ENCODE measurements at regions not wholly inside any gene's neighbourhood (a gene's known extent, or its start where the extent isn't known, plus 50 kb on each side); places are given as distances from the start of the nearest gene placed in this dataset.
"Not testable (repeated sequence)": the region's sequence is repeated elsewhere in the genome, so short reads cannot be mapped to it uniquely, and the experiment has no call there.

DNA sequence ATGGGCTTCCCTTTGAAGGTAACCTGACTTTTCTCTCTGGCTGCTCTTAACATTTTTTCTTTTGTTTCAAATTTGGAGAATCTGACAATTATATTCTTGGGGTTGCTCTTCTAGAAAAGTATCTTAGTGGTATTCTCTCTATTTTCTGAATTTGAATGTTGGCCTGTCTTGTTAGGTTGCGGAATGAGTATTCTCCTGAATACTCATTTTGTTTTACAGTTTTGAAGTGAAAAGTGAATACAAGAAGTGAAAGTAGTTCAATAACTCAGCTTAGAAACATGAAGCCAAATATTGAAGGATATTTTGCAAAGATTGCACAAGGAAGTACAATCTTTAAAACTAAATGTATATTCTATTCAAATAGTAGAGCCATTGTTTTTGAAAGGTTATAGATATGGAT is 120.2 kb upstream of the MAP3K4 start:
- H3K4me3 Mint-ChIP-seq = no peak overlapping the region
- H3K4me1 Mint-ChIP-seq (ENCODE audit: low read depth) = no peaks in the 10 kb centered on the region
- no peak overlapping the region for H3K27ac Mint-ChIP-seq
- H3K27me3 Mint-ChIP-seq = no peaks in the 10 kb centered on the region
- no peaks in the 10 kb centered on the region for H3K36me3 Mint-ChIP-seq (ENCODE audit: low read depth)
- intact Hi-C loops (cut with micrococcal nuclease) = no loop called here
- H3K9me3 Mint-ChIP-seq = peaks cover 11% of the 10 kb centered on the region

DNA sequence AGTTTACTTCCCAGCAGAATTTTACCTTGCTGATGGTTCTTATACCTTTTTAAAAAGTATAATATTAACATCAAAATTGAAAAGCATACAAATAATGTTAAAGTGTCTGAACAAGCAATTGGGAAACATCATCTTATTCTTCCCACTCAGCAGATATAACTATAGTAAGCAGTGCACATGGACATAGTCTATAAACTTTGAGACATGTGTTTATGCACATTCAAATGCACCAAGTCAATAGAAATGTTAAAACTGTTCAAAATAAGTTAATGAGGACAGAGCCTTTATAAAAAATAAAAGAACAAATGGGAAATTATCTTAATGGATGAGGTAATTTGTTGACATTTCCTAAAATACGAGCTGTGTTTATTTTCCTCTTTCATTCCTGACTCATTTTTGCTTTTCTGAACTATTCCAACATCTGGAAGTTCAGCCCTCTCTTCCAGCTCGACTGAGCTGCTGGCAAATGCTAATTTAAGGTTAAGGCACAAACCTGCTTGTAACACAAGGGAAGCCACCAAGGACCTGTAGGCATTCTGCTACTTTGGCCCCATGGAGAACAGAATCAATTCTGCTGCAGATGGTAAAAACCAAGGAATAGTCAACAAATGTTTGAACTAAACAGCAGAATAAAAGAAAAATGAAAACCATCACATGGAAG is 110.3 kb upstream of the MAP3K4 start:
- Mint-ChIP-seq H3K27ac (no peak overlapping the region), H3K4me3 (no peak overlapping the region), H3K9me3 (no peaks in the 10 kb centered on the region), H3K27me3 (no peaks in the 10 kb centered on the region), H3K4me1 (ENCODE audit: low read depth) (no peaks in the 10 kb centered on the region), H3K36me3 (ENCODE audit: low read depth) (no peaks in the 10 kb centered on the region)
- intact Hi-C loops (cut with micrococcal nuclease) = no loop called here

DNA sequence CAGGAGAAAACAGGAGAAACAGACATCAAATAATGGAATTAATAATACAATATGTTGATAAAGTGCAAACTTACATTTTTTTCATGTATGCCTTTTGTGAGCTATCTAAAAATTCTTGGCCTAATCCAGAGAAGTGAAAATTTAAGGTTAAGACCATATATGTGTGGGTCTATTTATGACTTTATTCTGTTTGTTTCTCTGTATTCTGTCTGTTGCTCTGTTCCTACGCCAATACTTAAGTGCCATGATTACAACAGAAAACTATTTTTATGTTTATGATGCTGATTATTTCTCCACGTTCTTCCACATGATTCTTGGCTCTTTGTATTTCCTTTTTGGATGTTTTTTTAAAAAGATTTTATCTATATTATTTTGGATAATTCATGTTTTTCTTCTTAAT is 109.6 kb upstream of the MAP3K4 start:
- no peaks in the 10 kb centered on the region for H3K36me3 Mint-ChIP-seq (ENCODE audit: low read depth)
- H3K4me1 Mint-ChIP-seq (ENCODE audit: low read depth) = no peaks in the 10 kb centered on the region
- no peak overlapping the region for H3K27ac Mint-ChIP-seq

DNA sequence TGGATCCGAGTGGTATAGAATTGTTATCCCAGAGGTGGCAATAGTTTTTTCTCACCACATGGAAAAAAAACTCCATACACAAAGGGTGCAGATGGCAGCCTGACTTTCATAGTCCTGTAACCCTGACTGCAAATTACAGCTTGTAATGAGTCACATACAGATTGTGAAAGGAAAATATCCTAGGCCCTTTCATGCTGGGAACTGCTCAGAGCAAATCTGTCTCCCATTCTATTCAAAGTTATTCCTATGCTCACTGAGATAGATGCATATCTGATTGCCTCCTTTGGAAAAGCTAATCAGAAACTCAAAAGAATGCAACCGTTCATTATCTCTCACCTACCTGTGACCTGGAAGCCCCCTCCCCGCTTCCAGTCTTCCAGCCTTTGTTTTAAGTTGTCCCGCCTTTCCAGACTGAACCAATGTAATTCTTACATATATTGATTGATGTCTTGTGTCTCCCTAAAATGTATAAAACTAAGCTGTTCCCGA is 108.7 kb upstream of the MAP3K4 start:
- H3K27me3 Mint-ChIP-seq = no peaks in the 10 kb centered on the region
- no peaks in the 10 kb centered on the region for H3K36me3 Mint-ChIP-seq (ENCODE audit: low read depth)
- no peaks in the 10 kb centered on the region for H3K9me3 Mint-ChIP-seq
- no peaks in the 10 kb centered on the region for H3K4me1 Mint-ChIP-seq (ENCODE audit: low read depth)
- intact Hi-C loops (cut with micrococcal nuclease) = no loop called here
- H3K4me3 Mint-ChIP-seq = no peak overlapping the region
- H3K27ac Mint-ChIP-seq = no peak overlapping the region

More for the DNA sequence above, 109.6 kb upstream of the MAP3K4 start:
- Mint-ChIP-seq H3K4me3 (no peak overlapping the region), H3K9me3 (no peaks in the 10 kb centered on the region), H3K27me3 (no peaks in the 10 kb centered on the region)
- intact Hi-C loops (cut with micrococcal nuclease) = no loop called here

DNA sequence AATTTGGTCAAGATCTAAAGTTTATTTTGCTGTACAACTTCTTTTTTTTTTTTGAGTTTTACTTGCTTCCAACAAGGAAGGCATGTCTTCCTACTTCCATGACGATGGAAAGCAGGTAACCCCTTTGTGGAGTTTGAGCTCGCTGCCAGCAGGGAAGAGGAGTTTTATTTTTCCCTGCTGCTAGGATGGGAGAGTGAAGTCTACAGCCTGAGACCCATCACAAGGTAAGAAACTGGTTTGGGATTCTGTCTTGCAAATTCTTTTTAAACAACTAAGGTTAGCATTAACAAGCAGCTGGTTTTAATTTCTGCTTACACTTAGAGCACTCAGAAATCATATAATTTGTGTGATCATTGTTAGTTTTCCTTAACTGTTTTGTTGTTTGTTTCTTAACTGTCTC is 108.0 kb upstream of the MAP3K4 start:
- no peak overlapping the region for H3K27ac Mint-ChIP-seq
- intact Hi-C loops (cut with micrococcal nuclease) = no loop called here

DNA sequence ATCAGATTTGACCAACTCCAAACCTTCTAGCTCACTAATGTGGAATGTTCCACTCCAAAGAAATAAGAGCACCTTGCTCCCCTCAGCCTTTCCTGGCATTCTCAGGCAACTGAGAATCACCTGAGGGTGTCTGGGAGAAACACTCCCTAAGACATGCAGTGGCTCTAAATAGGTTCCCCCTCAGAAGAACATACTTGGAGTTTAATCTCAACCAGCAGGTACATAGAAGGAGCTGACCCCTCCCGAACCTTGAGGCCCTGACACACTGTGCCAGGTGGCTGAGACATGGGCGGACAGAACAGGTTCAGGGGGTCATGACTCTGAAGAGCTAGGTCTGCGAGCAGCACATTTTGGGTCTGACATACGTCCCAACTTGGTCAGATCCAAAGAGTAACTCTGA is 107.6 kb upstream of the MAP3K4 start:
- Mint-ChIP-seq H3K27me3 (no peaks in the 10 kb centered on the region), H3K9me3 (no peaks in the 10 kb centered on the region), H3K36me3 (ENCODE audit: low read depth) (no peaks in the 10 kb centered on the region), H3K4me1 (ENCODE audit: low read depth) (no peaks in the 10 kb centered on the region), H3K27ac (no peak overlapping the region), H3K4me3 (no peak overlapping the region)
- intact Hi-C loops (cut with micrococcal nuclease) = no loop called here

More for the DNA sequence above, 108.0 kb upstream of the MAP3K4 start:
- Mint-ChIP-seq H3K4me3 (no peak overlapping the region), H3K9me3 (no peaks in the 10 kb centered on the region), H3K27me3 (no peaks in the 10 kb centered on the region), H3K4me1 (ENCODE audit: low read depth) (no peaks in the 10 kb centered on the region), H3K36me3 (ENCODE audit: low read depth) (no peaks in the 10 kb centered on the region)

DNA sequence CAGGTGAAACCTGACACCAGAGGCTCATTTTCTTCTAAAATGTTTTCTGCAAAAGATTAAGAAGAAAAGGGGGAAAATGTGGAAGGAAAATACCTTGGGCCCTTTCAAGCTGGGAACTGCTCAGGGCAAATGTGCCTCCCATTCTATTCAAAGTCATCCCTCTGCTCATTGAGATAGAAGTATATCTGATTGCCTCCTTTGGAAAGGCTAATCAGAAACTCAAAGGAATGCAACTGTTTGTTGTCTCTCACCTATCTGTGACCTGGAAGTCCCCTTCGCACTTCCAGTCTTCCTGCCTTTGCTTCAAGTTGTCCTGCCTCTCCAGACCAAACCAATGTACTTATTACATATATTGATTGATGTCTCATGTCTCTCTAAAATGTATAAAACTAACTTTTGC is 102.4 kb upstream of the MAP3K4 start:
- H3K27me3 Mint-ChIP-seq; H3K27ac Mint-ChIP-seq; H3K4me1 Mint-ChIP-seq (ENCODE audit: low read depth); intact Hi-C loops (cut with micrococcal nuclease); H3K9me3 Mint-ChIP-seq; H3K4me3 Mint-ChIP-seq; H3K36me3 Mint-ChIP-seq (ENCODE audit: low read depth): not testable (repeated sequence)

DNA sequence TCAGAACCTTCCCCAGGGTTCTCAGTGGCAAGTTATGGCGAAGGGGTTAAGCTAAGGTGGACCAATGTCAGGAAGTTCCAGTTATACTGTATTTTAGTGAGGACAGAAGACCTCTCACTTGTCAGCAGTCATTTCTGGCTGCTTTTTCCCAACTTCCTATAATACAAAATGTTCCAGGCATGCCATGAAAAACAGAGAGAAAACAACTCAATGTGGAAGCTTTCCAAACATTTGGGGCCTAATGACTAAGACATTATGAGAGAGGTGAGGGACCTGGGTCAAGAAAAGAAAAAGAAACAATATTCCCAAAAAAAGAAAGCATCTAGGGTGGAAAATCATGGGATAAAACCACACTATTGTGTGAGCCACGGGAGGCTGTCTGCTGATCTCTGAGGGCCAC is 99.9 kb upstream of the MAP3K4 start:
- intact Hi-C loops (cut with micrococcal nuclease) = no loop called here
- H3K27me3 Mint-ChIP-seq = no peaks in the 10 kb centered on the region
- no peak overlapping the region for H3K4me3 Mint-ChIP-seq
- H3K4me1 Mint-ChIP-seq (ENCODE audit: low read depth) = no peaks in the 10 kb centered on the region
- no peaks in the 10 kb centered on the region for H3K9me3 Mint-ChIP-seq
- no peaks in the 10 kb centered on the region for H3K36me3 Mint-ChIP-seq (ENCODE audit: low read depth)
- no peak overlapping the region for H3K27ac Mint-ChIP-seq

DNA sequence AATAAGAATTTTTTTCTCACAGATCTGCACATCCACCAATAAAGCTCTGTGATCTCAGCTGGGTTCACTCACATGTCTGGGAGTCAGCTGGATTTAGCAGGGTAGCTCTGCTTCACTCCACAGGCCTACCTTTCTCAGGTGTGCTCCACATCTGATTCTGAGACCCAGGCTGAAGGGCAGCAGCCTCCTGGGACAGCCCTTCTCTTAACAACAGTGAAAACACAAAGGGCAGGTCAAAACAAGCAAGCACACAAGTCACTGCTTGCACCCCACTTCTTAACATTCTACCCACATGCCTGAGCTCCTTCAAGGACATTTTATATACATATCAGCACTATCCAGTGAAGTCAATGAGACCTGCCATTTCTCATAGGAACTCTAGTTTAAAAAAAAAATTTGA is 96.0 kb upstream of the MAP3K4 start:
- H3K4me1 Mint-ChIP-seq (ENCODE audit: low read depth) = no peaks in the 10 kb centered on the region
- H3K36me3 Mint-ChIP-seq (ENCODE audit: low read depth) = no peaks in the 10 kb centered on the region
- no peaks in the 10 kb centered on the region for H3K9me3 Mint-ChIP-seq
- H3K4me3 Mint-ChIP-seq = no peak overlapping the region
- intact Hi-C loops (cut with micrococcal nuclease) = no loop called here
- H3K27ac Mint-ChIP-seq = no peak overlapping the region
- no peaks in the 10 kb centered on the region for H3K27me3 Mint-ChIP-seq

DNA sequence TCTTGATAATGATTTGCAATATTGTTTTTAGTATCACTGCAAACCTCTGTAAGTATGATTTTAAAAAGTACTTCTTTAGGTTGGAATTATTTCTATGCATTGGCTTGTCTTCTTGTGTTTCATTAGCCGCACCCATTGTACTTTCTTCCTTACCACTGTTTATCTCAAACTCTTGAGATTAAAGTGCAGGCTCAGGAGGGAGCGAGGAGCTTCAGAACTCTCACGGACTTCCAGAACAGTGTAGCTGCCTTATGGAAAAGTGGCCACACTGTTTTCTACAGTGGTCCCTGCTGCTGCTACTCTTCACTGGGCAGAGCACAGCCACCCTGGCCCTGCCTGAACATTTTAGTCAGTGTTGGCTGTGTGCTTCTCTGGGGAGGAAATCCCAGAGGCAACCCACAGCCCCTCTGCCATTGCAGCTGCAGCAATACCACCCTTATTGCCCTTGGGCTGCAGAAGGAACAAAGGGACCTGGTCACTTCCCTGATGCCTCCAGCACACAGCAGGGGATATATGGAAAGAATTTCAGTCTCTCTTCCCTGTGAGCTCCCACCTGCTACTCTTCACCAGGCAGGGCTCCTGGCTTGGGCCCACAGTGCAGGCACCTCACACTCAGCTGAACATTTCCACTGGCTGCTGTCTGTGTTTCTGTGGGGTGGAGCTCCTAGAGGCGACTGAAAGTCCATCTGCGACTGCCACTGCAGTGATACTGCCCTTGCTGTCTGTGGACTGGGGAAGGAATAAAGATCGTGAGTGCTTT is 91.7 kb upstream of the MAP3K4 start:
- H3K27ac Mint-ChIP-seq = no peak overlapping the region
- H3K9me3 Mint-ChIP-seq = peaks cover 8% of the 10 kb centered on the region
- intact Hi-C loops (cut with micrococcal nuclease) = no loop called here
- no peaks in the 10 kb centered on the region for H3K27me3 Mint-ChIP-seq
- no peak overlapping the region for H3K4me3 Mint-ChIP-seq
- no peaks in the 10 kb centered on the region for H3K36me3 Mint-ChIP-seq (ENCODE audit: low read depth)
- H3K4me1 Mint-ChIP-seq (ENCODE audit: low read depth) = no peaks in the 10 kb centered on the region

DNA sequence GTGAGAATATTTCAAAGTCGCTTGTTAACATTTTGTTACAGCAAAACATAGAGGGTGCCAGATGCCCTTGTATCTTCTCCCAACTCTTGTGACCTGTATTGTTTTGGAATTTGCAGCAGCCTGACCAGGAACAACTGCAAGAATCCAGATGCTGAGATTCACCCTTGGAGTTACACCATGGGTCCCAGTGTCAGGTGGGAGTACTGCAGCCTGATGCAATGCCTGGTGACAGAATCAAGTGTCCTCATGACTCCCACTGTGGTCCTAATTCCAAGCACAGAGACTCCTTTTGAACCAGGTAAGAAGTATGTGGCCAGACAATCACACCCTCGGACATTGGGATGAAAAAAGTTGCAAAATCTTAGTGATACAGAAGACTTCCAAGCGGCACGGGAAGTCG is 79.6 kb upstream of the MAP3K4 start:
- Mint-ChIP-seq H3K4me3 (no peak overlapping the region), H3K4me1 (ENCODE audit: low read depth) (no peaks in the 10 kb centered on the region), H3K27me3 (no peaks in the 10 kb centered on the region), H3K27ac (no peak overlapping the region), H3K9me3 (peaks cover 20% of the 10 kb centered on the region), H3K36me3 (ENCODE audit: low read depth) (no peaks in the 10 kb centered on the region)
- intact Hi-C loops (cut with micrococcal nuclease) = no loop called here

DNA sequence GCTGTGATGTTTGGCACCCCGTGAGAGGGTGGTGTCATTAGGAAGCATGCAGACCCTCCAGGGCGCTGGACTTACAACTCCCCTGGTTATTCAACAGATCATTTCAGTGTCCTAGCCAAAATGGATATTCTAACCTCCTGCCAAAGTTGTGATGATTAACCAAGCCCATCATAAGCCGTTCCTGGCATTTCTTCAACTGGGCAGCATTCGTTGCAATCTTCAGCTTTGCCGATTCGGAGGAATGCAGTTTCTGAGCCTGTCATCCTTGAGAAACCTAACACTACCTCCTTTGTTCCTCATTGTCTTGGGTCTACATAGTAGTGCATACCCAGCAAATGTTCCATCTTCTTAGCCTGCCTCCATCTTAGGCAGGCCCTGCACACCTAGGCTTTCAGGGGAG is 79.2 kb upstream of the MAP3K4 start:
- H3K4me3 Mint-ChIP-seq = no peak overlapping the region
- no peaks in the 10 kb centered on the region for H3K36me3 Mint-ChIP-seq (ENCODE audit: low read depth)
- no peaks in the 10 kb centered on the region for H3K27me3 Mint-ChIP-seq
- no peak overlapping the region for H3K27ac Mint-ChIP-seq
- no peaks in the 10 kb centered on the region for H3K4me1 Mint-ChIP-seq (ENCODE audit: low read depth)
- peaks cover 15% of the 10 kb centered on the region for H3K9me3 Mint-ChIP-seq
- intact Hi-C loops (cut with micrococcal nuclease) = no loop called here

DNA sequence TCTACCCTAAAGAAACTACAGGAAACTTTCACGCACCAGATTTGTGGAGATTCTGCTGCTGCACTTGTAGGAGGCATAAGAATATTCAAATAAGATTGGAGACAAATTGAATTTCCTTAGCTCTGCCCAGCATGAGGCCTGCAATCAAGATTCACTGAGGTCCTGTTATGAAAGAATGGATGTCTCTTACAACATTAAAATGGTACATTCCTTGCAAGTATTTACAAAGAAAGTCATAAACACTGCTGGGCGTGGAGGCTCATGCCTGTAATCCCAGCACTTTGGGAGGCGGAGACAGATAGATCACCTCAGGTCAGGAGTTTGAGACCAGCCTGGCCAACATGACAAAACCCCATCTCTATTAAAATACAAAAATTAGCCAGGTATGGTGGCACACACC is 74.0 kb upstream of the MAP3K4 start:
- intact Hi-C loops (cut with micrococcal nuclease) = no loop called here
- Mint-ChIP-seq H3K36me3 (ENCODE audit: low read depth) (no peaks in the 10 kb centered on the region), H3K4me1 (ENCODE audit: low read depth) (no peaks in the 10 kb centered on the region), H3K4me3 (no peak overlapping the region), H3K27me3 (peaks cover 3% of the 10 kb centered on the region), H3K9me3 (peaks cover 10% of the 10 kb centered on the region), H3K27ac (no peak overlapping the region)

DNA sequence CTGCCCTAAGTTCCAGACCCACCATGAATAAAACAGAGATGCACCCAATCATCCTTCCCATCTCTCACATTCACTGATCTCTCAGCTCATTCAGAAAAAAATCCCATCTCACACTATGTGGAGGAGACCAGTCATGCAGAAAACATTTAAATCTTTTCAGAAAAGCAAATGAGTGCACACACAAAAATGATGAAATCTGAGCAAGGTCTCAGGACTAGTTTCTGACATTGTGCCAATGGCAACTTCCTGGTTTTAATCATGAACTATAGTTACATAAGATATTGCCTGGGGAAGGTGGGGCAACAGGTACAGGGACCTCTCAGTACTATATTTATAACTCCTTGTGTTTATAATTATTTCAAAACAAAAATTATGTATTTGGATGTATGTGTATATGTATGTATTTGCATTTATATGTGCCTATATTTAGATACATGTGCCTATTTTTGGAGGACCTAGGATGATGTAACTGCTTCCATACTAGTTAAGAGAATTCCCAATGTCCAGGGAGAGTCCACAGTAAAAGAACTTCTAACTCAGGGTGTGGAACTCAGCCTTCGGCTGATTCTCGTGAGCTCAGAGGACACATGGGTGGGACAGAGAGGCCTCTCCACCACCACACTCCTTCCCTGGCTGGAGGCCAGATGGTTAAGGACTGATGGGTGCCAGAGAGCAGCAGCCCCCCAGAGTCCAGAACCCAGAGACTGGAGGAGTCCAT is 71.7 kb upstream of the MAP3K4 start:
- Mint-ChIP-seq H3K27me3 (peaks cover 3% of the 10 kb centered on the region), H3K4me1 (ENCODE audit: low read depth) (no peaks in the 10 kb centered on the region), H3K9me3 (no peaks in the 10 kb centered on the region), H3K36me3 (ENCODE audit: low read depth) (no peaks in the 10 kb centered on the region), H3K27ac (no peak overlapping the region), H3K4me3 (no peak overlapping the region)
- intact Hi-C loops (cut with micrococcal nuclease) = no loop called here
